Daoy (cell line): ENCODE measurements at regions not wholly inside any gene's neighbourhood (a gene's known extent, or its start where the extent isn't known, plus 50 kb on each side); places are given as distances from the start of the nearest gene placed in this dataset.
"Not testable (repeated sequence)": the region's sequence is repeated elsewhere in the genome, so short reads cannot be mapped to it uniquely, and the experiment has no call there.

Experiments
- DNase-seq: peaks from one replicate; pipeline ENCODE4 v3.0.0-alpha.2; 2015; ENCODE audit warnings: low read depth

DNA sequence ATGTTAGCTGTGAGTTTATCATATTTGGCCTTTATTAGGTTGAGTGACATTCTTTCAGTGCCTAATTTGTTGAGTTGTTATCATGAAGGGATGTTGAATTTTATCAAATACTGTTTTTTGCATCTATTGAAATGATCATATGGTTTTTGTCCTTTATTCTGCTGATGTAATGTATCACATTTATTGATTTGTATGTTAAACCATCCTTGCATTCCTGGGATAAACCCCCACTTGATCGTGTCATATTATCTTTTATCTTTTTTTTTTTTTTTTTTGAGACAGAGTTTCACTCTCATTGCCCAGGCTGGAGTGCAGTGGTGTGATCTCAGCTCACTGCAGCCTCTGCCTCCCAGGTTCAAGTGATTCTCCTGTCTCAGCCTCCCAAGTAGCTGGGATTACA, 51.9 kb upstream of the MFGE8 start:
- DNase-seq = not testable (repeated sequence)

DNA sequence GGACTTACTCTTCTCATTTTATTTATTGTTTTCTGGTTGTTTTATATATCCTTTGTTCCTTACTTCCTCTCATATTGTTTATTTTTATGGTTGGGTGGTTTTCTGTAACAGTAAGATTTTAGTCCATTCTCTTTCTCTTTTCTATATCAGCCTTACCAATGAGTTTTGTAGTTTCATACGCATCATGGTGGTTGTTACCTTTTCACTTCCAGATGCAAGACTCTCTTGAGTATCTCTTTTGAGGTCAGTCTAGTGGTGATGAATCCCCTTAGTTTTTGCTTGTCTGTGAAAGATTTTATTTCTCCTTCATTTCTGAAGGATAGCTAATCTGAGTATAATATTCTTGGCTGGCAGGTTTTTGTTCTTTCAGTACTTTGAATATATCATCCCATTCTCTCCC, 57.1 kb upstream of the MFGE8 start:
- DNase-seq = no peak

DNA sequence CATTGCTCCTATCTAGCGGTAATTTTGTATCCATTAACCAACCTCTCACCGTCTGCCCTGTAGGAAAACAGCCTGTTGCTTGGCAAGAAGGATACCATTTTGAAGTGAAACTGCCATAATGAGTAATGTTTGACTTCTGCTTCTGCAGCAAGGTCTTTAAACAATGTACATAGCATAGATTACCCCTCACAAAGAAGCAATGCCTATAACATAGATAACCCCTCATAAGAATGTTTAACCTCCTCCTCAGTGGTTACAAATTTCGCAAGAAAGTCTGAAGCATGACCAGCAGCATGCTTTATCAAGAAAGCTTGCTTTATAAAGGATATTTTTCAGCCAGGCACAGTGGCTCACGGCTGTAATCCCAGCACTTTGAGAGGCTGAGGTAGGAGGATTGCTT, 61.2 kb upstream of the MFGE8 start:
- DNase-seq = no peak

DNA sequence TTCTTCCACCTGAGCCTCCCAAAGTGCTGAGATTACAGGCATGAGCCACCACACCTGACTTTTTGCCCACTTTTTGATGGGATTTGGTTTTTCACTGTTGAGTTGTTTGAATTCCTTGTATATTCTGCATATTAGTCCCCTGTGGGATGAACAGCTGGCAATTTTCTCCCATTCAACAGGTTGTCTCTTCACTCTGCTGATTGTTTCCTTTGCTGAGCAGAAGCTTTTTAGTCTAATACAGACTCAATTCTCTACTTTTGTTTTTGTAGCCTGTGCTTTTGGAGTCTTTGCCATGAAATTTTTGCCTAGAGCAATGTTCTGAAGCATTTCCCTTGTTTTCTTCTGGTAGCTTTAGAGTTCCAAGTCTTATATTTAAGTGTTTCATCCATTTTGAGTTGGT, 62.7 kb upstream of the MFGE8 start:
- DNase-seq = no peak

DNA sequence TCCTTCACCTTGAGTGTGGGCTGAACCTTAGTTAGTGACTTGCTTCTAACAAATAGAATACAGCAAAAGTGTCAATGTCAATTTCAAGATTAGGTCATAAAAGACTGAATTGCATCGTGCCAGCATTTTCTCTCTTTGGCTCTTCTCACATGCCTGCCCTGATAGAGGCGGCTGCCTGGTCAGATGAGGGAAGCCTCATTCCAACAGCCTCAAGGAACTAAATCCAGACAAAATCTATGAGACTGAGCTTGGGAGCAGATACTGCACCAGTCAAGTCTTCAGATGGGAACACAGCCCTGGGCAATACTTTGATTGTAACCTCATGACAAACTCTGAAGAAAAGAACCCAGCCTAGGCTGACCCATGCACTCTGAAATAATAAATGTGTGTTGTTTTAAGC, 63.5 kb upstream of the MFGE8 start:
- DNase-seq = no peak

DNA sequence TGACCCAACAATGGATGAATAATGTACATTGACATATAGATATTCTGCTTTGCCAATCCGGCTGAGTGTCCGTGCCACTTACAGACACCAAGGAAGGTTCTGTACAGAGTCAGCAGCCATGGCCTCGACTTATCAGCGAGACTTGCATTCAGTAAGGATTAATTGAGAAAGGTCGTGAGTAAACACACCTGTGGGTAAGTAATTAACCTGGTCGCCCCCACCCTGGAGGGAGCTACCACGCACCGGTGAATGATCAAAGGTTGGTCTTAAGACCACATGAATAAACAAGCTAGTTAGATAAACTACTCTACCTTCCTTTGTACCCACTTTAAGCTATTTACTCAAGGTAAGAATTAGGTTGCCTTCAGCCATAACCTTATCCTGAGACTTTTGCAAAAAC, 66.5 kb upstream of the MFGE8 start:
- no peak for DNase-seq

DNA sequence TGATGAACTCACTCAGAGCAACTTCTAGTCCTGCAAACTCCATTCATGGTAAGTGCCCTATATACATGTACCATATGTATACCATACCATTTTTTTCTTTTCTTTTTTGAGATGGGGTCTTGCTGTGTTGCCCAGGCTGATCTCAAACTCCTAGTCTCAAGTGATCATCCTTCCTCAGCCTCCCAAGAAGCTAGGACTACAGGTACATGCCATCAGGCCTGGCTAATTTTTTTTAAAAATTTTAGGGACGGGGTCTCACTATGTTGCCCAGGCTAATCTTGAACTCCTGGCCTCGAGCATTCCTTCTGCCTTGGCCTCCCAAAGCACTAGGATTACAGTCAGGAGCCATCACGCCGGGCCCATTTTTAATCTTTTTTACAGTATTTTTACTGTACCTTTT, 67.3 kb upstream of the MFGE8 start:
- no peak for DNase-seq

DNA sequence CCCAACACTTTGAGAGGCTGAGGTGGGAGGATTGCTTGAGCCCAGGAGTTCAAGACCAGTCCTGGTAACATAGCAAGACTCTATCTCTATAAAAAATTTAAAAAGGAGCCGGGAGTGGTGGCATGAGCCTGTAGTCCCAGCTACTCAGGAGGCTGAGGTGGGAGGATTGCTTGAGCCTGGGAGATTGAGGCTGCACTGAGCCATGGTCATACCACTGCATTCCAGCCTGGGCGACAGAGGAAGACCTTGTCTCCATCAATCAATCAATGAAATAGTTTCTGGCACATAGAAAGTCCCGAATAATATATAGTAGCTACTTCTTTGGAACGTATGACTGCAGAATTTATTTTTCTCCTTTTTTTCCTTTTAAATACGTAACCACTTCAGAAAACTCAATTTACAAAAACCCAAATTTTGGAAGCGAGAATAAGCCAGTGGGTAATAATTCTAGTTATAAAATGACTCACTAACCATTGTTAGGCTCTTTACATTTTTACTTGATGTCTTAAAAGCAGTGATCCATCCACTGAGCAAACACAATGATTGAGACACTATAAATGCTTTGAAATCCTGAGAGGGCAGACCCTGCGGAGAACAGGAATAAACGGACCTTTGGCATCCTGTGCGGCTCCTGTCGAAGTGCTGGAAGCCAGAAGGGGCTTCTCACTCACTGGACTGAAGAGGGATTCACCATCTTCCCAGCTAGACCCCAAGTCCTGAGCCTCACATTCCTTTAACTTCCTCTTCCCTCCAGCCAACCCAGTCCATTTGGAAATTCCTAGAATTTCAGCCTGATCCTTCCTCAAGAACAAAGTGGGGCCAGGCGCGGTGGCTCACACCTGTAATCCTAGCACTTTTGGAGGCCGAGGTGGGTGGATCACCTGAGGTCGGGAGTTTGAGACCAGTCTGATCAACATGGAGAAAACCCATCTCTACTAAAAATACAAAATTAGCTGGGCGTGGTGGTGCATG, 68.4 kb upstream of the MFGE8 start:
- peak; percentile 23 for DNase-seq

DNA sequence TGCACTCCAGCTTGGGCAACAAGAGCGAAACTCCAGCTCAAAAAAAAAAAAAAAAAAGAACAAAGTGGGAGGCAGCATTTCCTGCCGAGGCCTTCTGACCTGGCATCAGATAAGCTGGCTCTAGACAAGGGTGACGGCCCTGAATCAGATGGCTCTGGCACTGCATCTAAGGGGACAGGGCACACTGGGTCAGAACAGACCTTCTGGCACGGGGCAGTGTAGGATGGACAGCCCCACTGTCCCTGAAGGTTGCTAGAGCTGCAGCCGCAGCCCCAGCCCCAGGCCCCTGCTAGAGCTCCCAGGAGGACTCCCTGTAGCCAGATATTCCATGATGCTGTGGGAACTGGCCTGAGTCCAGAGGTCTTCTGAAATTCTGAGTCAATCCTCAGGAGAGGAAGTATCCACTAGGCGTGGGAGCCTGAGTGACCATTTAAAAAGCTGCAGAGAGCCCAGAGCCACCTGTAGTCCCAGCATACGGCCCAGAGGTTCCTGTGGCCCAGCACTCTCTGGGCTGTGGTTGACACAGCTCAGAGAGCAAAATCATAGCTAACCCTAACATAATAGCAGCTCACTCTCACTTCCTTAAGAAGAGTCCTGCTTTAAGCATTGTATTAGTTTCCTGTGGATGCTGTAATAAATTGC, 69.2 kb upstream of the MFGE8 start:
- peak; percentile 46 for DNase-seq

DNA sequence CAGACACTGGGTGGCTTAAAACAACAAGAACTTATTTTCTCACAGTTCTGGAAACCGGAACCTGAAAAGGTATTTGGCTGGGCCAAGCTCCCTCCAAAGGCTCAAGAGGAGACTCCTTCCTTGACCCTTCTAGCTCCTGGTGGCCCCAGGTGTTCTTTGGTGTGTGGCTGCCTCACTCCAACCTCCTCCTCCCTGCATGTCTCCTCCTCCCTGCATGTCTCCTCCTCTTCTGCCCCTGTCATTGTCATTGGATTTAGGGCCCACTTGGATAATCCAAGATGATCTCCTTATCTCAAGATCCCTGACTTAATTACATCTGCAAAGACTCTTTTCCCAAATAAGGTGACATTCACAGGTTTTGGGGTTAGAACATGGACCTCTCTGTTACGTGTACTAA, 69.8 kb upstream of the MFGE8 start:
- no peak for DNase-seq

DNA sequence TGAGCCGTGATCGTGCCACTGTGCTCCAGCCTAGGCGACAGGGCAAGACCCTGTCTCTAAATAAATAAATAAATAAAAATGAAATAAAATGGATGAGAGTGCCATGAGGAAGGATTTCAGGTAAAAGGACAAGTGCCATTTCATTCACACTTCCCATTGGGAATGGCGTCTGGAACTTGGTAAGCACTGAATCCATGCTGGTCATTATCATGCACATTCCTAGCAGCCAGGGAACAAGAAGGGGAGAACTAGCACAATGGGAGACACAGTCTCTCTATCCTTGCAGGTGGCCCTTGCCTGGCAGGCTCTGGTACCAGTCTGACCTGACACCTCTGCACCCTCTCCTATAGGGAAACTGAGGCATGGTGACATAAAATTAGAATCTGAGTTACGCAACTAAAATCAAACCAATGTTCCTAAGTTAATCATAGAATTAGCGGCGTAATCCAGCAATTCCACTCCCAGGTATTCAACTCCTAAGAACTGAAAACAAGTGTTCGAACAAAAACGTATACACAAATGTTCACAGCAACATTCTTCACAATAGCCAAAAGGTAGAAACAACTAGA, 70.8 kb upstream of the MFGE8 start:
- no peak for DNase-seq

DNA sequence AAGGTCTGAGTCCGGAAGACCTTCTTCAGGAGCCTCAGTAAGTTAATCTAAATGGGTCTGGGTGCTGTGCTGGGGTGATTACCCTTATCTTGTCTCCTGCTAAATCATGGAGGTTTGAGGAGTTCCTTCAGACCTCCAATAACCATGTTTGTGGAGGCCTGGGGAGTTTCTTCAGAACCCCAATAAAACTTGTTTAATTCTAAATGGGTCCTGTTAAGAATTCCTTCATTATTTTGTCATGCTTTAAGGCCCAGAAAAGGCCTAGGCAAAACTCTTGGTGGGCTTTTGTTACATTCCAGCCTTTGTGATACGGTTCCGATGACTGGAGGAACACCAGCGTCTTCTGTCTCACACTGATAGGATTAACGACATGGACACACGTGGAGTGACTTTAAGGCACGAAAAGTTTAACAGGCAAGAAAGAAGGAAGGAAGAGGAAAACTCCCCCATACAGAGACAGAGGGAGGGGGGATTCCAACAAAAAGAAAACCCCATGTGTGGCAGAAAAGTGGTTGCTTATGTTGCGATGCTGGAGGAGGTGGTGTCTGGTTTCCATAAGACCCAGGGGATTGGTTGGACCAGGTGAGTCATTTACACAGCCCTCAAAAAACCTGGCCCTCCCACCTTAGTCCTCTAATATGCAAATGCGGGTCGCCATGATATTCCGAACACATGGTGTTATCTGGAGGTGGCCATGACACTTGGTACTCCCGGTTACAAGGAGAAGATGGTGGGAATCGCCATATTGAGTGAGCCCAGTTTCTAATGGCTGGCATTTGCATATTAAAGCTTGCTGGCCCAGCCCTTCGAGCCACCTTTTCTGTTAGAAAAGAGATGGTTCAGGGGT, 72.6 kb upstream of the MFGE8 start:
- DNase-seq = no peak

DNA sequence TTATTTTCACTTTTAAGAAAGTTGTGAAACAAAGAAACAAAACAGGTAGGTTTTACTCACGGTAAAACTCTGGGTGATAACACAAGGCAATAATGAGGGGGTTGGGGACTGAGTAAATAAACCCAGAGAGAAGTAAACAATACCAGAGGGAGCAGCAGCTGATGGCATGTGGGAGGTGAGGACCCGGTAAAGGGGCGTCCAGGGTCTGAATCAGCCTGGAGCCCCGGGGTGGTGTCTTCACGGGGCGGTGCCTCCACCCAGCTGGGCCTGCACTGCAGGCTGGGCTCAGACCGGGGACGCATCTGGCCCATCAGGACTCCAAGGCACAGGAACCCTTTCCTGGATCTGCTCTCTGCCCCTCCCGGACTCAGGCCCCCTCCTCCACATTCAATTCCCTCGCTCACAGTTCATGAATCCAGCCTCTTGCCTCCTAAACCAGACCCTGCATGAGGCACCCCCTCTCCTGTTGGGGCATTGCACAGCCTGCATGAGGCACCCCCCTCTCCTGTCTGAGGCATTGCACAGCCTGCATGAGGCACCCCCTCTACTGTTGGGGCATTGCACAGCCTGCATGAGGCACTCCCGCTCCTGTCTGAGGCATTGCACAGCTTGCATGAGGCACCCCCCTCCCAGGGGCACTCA, 73.9 kb upstream of the MFGE8 start:
- DNase-seq = no peak

DNA sequence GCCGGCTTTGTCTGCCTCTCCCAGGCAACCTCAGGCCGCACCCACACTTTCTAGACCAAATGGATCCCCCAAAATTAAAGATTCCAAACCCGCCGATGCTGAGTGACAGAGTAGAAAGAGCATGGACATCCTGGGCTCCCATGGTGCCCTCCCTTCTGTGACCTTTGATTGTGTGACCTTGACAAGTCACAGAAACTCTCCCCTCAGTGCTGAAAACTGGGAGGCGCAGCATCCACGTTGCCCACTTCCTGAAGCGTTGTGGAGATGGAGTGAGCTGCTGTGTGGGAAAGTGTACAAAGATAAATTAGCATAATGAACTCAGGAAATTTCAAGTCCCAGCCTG, 74.4 kb upstream of the MFGE8 start:
- DNase-seq = no peak

DNA sequence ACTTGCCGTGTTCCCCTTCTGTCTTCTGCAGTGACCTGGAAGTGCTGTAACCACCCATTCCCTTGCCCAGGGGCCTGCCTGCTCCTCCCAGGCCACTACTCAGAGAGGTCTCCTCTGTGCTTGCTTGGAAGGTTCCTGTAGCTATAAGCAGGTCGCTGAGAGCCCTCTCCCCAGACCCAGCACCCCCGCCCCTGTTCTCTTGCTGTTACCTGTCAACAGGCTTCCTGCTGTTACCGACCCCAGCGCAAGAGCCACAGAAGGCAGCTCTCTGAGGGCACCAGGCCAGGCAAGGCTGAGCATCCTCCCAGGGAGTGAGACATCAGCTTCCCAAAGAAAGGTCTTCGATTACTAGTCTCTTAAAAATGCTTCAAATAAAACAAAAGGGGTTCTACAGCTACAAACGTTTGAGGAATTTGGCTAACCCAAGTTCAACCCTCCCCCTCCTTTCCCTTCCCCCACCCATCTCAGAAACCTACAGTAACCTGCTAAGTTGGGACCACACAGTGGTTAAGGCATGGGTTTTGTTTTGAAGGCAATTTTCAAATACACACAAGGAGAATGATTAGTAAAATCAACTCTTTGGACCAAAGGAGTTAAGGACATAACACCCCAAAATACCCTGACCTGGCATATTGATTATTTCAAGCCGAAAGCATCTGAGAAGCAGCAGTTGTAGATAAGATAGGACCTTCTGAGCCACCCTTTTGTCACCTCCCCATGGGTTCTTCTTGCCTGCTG, 74.9 kb upstream of the MFGE8 start:
- no peak for DNase-seq

DNA sequence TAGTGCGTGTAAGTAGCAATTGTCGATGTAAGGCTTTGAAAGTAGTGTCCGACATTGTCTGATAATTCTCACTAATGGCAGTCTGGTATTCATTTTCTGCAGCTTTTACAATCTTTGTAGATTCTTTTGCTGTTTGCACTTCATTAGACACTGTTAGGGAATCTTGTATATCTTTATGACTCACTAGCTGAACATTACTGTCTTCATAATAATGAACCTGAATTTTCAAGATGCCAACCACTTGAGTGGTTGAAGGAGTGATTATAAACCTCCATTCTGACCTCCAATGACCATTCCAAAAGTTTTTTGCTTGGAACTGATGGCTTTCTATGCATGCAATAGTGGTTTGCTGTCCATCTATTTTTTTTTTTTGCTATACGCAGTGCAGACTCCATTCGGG, 76.4 kb upstream of the MFGE8 start:
- peak; percentile 25 for DNase-seq

DNA sequence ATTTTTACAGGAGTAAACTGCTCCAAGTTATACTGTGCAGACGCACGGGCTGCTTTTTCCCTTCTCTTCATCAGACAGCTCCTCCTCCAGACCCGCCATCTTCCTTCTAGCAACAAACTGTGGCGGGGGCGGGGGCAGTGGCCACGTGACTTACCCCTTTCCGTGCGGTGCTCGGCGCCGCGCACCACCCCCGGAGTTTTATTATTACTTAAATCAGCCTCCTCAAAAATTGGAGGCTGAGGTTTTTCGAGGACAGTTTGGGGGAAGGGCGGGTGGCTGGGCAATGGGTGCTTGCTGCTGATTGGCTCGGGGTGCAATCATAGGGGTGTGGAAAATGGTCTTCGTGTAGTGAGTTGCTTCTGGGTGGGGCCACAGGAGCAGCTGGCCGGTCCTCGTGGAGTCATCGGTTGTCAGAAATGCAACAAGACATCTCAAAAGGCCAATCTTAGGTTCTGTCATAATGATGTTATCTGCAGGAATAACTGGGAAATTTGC, 77.1 kb upstream of the MFGE8 start:
- DNase-seq = no peak

DNA sequence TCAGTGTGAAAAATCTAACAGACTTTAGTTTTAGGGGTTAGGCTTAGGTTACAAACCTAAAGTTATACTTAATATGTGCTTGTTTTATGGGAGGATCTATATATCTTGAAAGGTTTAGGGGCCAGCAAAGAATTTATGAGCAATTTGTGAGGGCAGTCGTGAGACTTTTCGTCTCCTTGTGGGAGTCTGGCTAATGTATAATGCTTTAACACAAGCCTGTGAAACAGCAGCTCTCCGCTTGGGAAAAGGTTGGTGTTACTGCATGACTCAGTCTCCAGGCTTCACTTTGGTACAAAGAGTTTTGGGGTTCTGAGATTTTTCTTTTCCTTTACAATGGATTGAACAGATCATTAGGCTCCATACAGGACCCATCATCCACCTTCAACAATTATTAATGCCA, 79.0 kb upstream of the MFGE8 start:
- no peak for DNase-seq

DNA sequence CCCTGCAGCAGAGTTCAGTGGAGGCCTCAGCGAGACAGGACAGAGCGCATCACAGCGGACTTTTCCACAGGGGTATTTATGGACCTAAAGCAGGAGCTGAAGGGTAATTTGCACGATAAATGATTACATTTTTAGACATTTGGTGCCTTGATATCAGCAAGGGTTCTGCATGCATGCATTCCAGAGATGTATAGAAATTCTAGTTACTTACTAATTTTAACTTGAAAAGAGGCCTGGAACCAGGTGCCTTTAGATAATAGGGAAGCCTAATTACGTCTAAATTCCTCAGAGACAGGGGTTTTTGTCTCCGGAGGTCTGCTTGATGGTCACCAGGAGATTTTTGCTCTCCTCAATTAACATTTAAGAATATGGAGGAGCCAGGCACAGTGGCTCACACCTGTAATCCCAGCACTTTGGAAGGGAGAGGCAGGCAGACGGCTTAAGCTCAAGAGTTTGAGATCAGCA, 79.8 kb upstream of the MFGE8 start:
- DNase-seq = no peak

DNA sequence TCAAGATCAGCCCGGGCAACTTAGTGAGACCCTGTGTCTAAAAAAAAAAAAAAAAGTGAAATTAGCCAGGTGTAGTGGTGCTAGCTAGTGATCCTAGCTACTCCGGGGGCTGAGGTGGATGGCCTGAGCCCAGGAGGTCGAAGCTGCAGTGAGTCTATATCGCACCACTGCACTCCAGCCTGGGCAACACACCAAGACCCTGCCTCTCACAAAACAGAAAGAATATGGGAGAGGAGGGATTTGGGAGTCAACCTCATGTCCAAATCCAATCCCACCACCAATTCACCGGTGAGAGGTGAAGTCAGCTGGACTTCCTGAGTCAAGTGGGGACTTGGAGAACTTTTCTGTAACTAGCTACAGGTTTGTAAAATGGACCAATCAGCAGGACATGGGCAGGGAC, 80.5 kb upstream of the MFGE8 start:
- no peak for DNase-seq

DNA sequence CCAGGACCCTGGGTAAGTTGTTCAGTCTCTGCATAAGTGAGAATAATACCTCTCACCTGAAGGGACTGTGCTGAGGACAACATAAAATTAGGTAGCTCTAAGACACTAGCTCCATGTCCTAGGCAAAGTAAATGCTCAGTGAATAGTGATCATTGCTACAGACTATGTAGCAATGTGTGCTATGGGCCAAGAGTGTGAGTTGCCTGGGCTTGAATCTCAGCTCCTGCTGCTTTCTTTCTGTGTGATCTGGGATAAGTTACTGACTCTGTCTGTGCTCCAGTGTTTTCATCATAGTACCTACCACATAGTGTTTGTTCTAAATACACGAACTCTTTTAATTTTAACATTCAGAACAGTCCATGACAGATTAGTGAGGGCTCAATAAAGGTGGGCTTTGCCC, 81.1 kb upstream of the MFGE8 start:
- no peak for DNase-seq
